Hepatocyte (in vitro differentiated cells): ENCODE measurements at regions not wholly inside any gene's neighbourhood (a gene's known extent, or its start where the extent isn't known, plus 50 kb on each side); places are given as distances from the start of the nearest gene placed in this dataset.

Source experiments
- DNase-seq: peaks from one replicate; pipeline ENCODE4 v3.0.0-alpha.2; 2016; ENCODE audit warnings: low spot score
- H2AFZ ChIP-seq: fragments of 200-600 bp; sonication (generic); 2 replicates; pipeline ENCODE4 v1.6.0; 2016; ENCODE audit warnings: antibody characterized with exemption, mild to moderate bottlenecking
- H3K27ac ChIP-seq: fragments of 200-600 bp; sonication (generic); 2 replicates; pipeline ENCODE4 v1.5.1; 2016; ENCODE audit warnings: mild to moderate bottlenecking
- H3K27me3 ChIP-seq: fragments of 200-600 bp; sonication (generic); 2 replicates; pipeline ENCODE4 v1.6.1; 2016
- H3K36me3 ChIP-seq: fragments of 200-600 bp; sonication (generic); replicated peaks from 2 replicates; pipeline ENCODE4 v1.5.1; 2016; ENCODE audit warnings: low read depth; ENCODE audit not compliant: insufficient read depth
- H3K4me1 ChIP-seq: fragments of 200-600 bp; sonication (generic); 2 replicates; pipeline ENCODE4 v1.5.1; 2016; ENCODE audit warnings: mild to moderate bottlenecking, moderate library complexity; ENCODE audit not compliant: insufficient read depth
- H3K4me2 ChIP-seq: fragments of 200-600 bp; sonication (generic); 2 replicates; pipeline ENCODE4 v1.6.0; 2016
- H3K4me3 ChIP-seq: fragments of 200-600 bp; sonication (generic); 2 replicates; pipeline ENCODE4 v1.5.1; 2016; ENCODE audit warnings: mild to moderate bottlenecking
- H3K79me2 ChIP-seq: fragments of 200-600 bp; sonication (generic); 2 replicates; pipeline ENCODE4 v1.6.0; 2017; ENCODE audit warnings: mild to moderate bottlenecking
- H3K9me2 ChIP-seq: fragments of 200-600 bp; sonication (generic); replicated peaks from 2 replicates; pipeline ENCODE4 v1.6.0; 2017; ENCODE audit warnings: mild to moderate bottlenecking; ENCODE audit not compliant: insufficient read depth
- H3K9me3 ChIP-seq: fragments of 200-600 bp; sonication (generic); 2 replicates; pipeline ENCODE4 v1.5.1; 2016; ENCODE audit warnings: low read depth, mild to moderate bottlenecking
- H4K20me1 ChIP-seq: fragments of 200-600 bp; sonication (generic); 2 replicates; pipeline ENCODE4 v1.6.0; 2016; ENCODE audit warnings: mild to moderate bottlenecking; ENCODE audit not compliant: insufficient read depth, poor library complexity, severe bottlenecking
- EZH2 ChIP-seq: fragments of 200-600 bp; sonication (generic); IDR thresholded peaks from 2 replicates; pipeline ENCODE4 v1.6.1; 2016; ENCODE audit warnings: antibody characterized with exemption, mild to moderate bottlenecking, borderline replicate concordance
- EZH2phosphoT487 ChIP-seq: fragments of 200-600 bp; sonication (generic); IDR thresholded peaks from one replicate; pipeline ENCODE4 v1.6.1; 2018; ENCODE audit warnings: antibody characterized with exemption, mild to moderate bottlenecking, low read depth, moderate library complexity; ENCODE audit not compliant: unreplicated experiment, severe bottlenecking
- WGBS: methylation state at CpG from one replicate; pipeline ENCODE4 v1.1.6; 2016; ENCODE audit warnings: low lambda C conversion rate; ENCODE audit errors: missing lambda C conversion rate; 5-methylcytosine and 5-hydroxymethylcytosine counted together
- TF ChIP-seq, protein P1 (sequence below): fragments of 200-600 bp; sonication (generic); IDR thresholded peaks from 2 replicates; pipeline ENCODE4 v1.5.1; 2016; ENCODE audit warnings: antibody characterized with exemption, mild to moderate bottlenecking; ENCODE audit not compliant: poor library complexity

DNA sequence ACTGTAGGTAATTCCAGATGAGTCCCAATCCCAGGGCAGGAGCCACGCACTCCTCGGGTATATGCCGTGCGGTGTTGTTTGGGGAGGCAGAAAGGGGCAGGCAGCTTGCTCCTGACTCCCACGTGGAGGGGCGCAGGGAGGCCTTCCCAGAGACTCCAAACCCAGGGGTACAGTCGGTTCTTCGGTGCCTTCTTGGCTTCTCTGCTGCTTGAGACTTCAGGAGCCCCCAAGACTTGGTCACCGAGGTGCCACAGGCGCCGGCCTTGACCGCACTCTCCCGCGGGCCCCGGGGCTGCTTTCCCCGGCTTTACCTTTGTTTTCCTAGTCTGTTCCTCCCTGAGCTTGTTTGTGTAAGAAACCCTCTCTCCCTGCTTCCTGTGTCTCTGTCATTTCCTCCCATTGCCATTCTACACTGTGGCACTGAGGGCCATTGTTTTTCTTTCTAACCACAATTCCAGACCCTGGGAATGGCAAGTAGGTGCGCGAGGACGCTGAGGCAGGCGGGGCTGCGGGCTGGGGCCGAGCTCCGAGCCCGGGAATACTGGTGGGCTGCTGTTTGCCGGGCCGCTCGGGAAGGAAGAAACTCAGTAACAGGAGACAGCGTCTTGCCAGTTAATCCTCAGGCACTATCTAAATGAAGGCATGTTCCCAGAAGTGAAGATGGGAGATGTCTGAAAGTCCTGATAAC is 215.6 kb upstream of the HEY2 start:
- H3K27me3 ChIP-seq = peaks cover 5% of the 10 kb centered on the region
- H3K79me2 ChIP-seq = no peaks in the 10 kb centered on the region
- no peaks in the 10 kb centered on the region for H4K20me1 ChIP-seq
- DNase-seq = no peak
- H3K27ac ChIP-seq = no peak overlapping the region
- H3K9me2 ChIP-seq = no peaks in the 10 kb centered on the region
- WGBS = 31% methylated on average over 28 of the region's 28 CpGs
- no peak overlapping the region for H3K4me3 ChIP-seq
- H3K36me3 ChIP-seq = no peaks in the 10 kb centered on the region
- no peak for TF ChIP-seq EZH2
- TF ChIP-seq, protein P1, sequence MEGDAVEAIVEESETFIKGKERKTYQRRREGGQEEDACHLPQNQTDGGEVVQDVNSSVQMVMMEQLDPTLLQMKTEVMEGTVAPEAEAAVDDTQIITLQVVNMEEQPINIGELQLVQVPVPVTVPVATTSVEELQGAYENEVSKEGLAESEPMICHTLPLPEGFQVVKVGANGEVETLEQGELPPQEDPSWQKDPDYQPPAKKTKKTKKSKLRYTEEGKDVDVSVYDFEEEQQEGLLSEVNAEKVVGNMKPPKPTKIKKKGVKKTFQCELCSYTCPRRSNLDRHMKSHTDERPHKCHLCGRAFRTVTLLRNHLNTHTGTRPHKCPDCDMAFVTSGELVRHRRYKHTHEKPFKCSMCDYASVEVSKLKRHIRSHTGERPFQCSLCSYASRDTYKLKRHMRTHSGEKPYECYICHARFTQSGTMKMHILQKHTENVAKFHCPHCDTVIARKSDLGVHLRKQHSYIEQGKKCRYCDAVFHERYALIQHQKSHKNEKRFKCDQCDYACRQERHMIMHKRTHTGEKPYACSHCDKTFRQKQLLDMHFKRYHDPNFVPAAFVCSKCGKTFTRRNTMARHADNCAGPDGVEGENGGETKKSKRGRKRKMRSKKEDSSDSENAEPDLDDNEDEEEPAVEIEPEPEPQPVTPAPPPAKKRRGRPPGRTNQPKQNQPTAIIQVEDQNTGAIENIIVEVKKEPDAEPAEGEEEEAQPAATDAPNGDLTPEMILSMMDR = no peak
- no peak for TF ChIP-seq EZH2phosphoT487
- peak overlapping the region; percentile 41 for H2AFZ ChIP-seq
- H3K4me1 ChIP-seq = no peaks in the 10 kb centered on the region
- peak overlapping the region; percentile 72 for H3K4me2 ChIP-seq
- H3K9me3 ChIP-seq = no peaks in the 10 kb centered on the region

DNA sequence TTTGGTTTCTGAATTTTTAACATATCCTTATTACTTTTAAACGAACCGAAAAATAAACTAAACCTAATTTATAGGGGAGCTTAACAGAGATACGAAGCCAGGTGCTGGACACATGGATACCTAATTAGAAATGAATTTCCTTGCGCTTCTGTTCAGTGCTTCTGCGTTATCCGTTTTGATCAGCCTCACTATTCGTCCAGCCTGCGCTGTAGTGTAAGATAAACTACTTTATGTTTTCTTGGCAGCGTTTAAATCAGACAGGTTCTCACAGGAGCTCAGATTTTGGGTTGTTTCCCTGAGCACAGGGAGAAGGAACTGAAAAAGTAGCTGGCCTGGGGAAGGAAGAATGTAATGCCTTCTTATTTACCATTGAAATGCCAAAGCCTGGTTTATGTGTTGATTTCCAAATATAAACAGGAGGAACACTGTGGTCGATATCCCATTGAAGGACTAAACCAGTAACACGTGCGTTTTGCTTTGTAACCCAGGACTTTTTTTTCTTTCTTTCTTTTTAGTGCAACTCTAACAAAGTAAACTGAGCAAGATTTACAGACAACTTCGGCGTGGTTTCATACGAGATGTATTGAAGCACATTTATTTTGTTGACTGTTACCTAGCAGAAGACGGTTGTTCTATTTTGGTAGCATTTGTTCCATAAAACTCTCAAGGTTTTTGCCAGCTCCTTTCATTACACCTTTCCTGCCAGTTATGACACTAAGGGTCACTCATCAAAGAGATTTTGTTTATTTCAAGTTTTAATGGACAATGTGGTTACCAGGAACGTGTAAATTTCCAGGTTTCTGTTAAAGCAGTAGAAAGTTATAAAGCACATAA is 214.8 kb upstream of the HEY2 start:
- H4K20me1 ChIP-seq = no peaks in the 10 kb centered on the region
- H3K4me3 ChIP-seq = peak overlapping the region; percentile 6
- no peak for DNase-seq
- H3K79me2 ChIP-seq = no peaks in the 10 kb centered on the region
- 40% methylated on average over 17 of the region's 17 CpGs for WGBS
- no peaks in the 10 kb centered on the region for H3K4me1 ChIP-seq
- TF ChIP-seq EZH2phosphoT487 (no peak), EZH2 (no peak)
- TF ChIP-seq, protein P1 = no peak
- peaks cover 5% of the 10 kb centered on the region for H3K27me3 ChIP-seq
- H3K36me3 ChIP-seq = no peaks in the 10 kb centered on the region
- H3K4me2 ChIP-seq = peak overlapping the region; percentile 72
- no peak overlapping the region for H3K27ac ChIP-seq
- H3K9me2 ChIP-seq = no peaks in the 10 kb centered on the region
- H2AFZ ChIP-seq = peak overlapping the region; percentile 41
- H3K9me3 ChIP-seq = no peaks in the 10 kb centered on the region

DNA sequence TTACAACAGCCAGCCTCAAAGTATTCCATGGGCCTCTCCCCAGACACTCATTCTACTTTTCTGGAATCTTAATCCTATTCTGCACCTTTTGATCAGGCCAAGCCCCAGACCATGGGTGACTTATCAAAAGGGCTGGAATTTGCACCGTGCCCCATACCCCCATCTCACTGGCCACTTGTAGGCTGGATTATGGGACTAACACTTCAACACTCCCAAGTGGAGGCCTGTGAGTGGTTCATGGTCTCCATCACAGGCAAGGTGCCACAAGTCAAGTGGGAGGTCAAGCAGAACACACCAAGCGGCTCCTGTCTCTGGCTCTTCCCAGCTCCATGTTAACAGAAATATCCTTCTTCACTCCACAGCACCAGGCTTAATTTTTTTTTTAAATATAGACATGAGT is 212.3 kb upstream of the HEY2 start:
- WGBS = 79% methylated on average over 2 of the region's 2 CpGs
- H2AFZ ChIP-seq = no peak overlapping the region
- peaks cover 5% of the 10 kb centered on the region for H3K27me3 ChIP-seq
- H3K27ac ChIP-seq = no peak overlapping the region
- no peaks in the 10 kb centered on the region for H3K4me1 ChIP-seq
- no peak overlapping the region for H3K4me3 ChIP-seq
- H3K36me3 ChIP-seq = no peaks in the 10 kb centered on the region
- no peak for TF ChIP-seq EZH2phosphoT487
- TF ChIP-seq EZH2 = no peak
- TF ChIP-seq, protein P1 = no peak
- H3K9me2 ChIP-seq = no peaks in the 10 kb centered on the region
- H3K4me2 ChIP-seq = no peak overlapping the region
- no peaks in the 10 kb centered on the region for H3K79me2 ChIP-seq
- DNase-seq = no peak
- no peaks in the 10 kb centered on the region for H3K9me3 ChIP-seq
- H4K20me1 ChIP-seq = no peaks in the 10 kb centered on the region
